GM23338 (cell line): ENCODE measurements at regions not wholly inside any gene's neighbourhood (a gene's known extent, or its start where the extent isn't known, plus 50 kb on each side); places are given as distances from the start of the nearest gene placed in this dataset.

Experiments
- ATAC-seq: fragments of 200-7000 bp; cut with Tn5 transposase; 3 replicates; pipeline ENCODE4 v1.9.1; 2020
- DNase-seq: peaks from one replicate; pipeline ENCODE4 v3.0.0-alpha.2; 2015; ENCODE audit warnings: low spot score
- H2AFZ ChIP-seq: fragments of 200-600 bp; sonication (generic); 2 replicates; pipeline ENCODE4 v1.8.0; 2016; ENCODE audit warnings: antibody characterized with exemption, mild to moderate bottlenecking, moderate library complexity
- H3F3A ChIP-seq: fragments of 200-600 bp; sonication (generic); replicated peaks from 2 replicates; pipeline ENCODE4 v1.8.0; 2017; ENCODE audit warnings: antibody characterized with exemption, mixed run types, low read depth
- H3K27ac ChIP-seq: fragments of 200-600 bp; sonication (generic); 2 replicates; pipeline ENCODE4 v1.6.1; 2016; ENCODE audit warnings: low read depth
- H3K27me3 ChIP-seq: fragments of 200-600 bp; sonication (generic); 2 replicates; pipeline ENCODE4 v1.8.0; 2016; ENCODE audit warnings: mild to moderate bottlenecking, mixed run types, moderate library complexity; ENCODE audit not compliant: insufficient read depth
- H3K36me3 ChIP-seq: fragments of 200-600 bp; sonication (generic); 2 replicates; pipeline ENCODE4 v1.8.0; 2016; ENCODE audit warnings: mild to moderate bottlenecking; ENCODE audit not compliant: insufficient read depth
- H3K4me1 ChIP-seq: fragments of 200-600 bp; sonication (generic); 2 replicates; pipeline ENCODE4 v1.8.0; 2016; ENCODE audit warnings: mild to moderate bottlenecking, moderate library complexity; ENCODE audit not compliant: insufficient read depth
- H3K4me2 ChIP-seq: fragments of 200-600 bp; sonication (generic); 2 replicates; pipeline ENCODE4 v1.7.1; 2017; ENCODE audit warnings: mixed run types
- H3K4me3 ChIP-seq: fragments of 200-600 bp; sonication (generic); 2 replicates; pipeline ENCODE4 v1.6.1; 2016; ENCODE audit warnings: mixed run types
- H3K79me2 ChIP-seq: fragments of 200-600 bp; sonication (generic); replicated peaks from 2 replicates; pipeline ENCODE4 v1.8.0; 2017; ENCODE audit warnings: mild to moderate bottlenecking; ENCODE audit not compliant: insufficient read depth
- H3K9me2 ChIP-seq: fragments of 200-600 bp; sonication (generic); 2 replicates; pipeline ENCODE4 v1.8.0; 2017; ENCODE audit not compliant: insufficient read depth
- H4K20me1 ChIP-seq: fragments of 200-600 bp; sonication (generic); replicated peaks from 2 replicates; pipeline ENCODE4 v1.8.0; 2017; ENCODE audit warnings: mild to moderate bottlenecking; ENCODE audit not compliant: insufficient read depth
- H3K27ac Mint-ChIP-seq: 2 replicates; pipeline ENCODE4 v1.8.0; 2020; ENCODE audit warnings: inconsistent platforms, mild to moderate bottlenecking, moderate library complexity, mixed read lengths
- H3K27me3 Mint-ChIP-seq: 3 replicates; pipeline ENCODE4 v1.8.0; 2022; ENCODE audit warnings: low read depth, mild to moderate bottlenecking, moderate library complexity, mixed read lengths, inconsistent platforms; ENCODE audit not compliant: insufficient read depth, poor library complexity
- H3K36me3 Mint-ChIP-seq: 3 replicates; pipeline ENCODE4 v1.8.0; 2021; ENCODE audit warnings: low read depth, mild to moderate bottlenecking, inconsistent platforms, moderate library complexity, mixed read lengths
- H3K4me1 Mint-ChIP-seq: 3 replicates; pipeline ENCODE4 v1.8.0; 2020; ENCODE audit warnings: mild to moderate bottlenecking, inconsistent platforms, mixed read lengths
- H3K4me3 Mint-ChIP-seq: 3 replicates; pipeline ENCODE4 v1.8.0; 2021; ENCODE audit warnings: moderate library complexity, mild to moderate bottlenecking, inconsistent platforms, mixed read lengths
- H3K9me3 Mint-ChIP-seq: 3 replicates; pipeline ENCODE4 v1.8.0; 2020; ENCODE audit warnings: moderate library complexity, mild to moderate bottlenecking, inconsistent platforms, mixed read lengths
- CREB1 ChIP-seq: fragments of 250-450 bp; sonication (Bioruptor Pico); IDR thresholded peaks from 2 replicates; pipeline ENCODE4 v1.5.0; 2020; ENCODE audit warnings: low read depth, mild to moderate bottlenecking, moderate library complexity
- CTCF ChIP-seq, 2 experiments: fragments of 200-600 bp in 1 of 2; sonication (generic) in 1 of 2; conservative IDR thresholded peaks; 2 replicates each; pipeline versions ENCODE4 v1.5.1 to v1.6.1; 2016 to 2017; ENCODE audit warnings: antibody characterized with exemption in 2 of 2, low read depth in 2 of 2, mild to moderate bottlenecking in 2 of 2, moderate library complexity in 1 of 2
- ETS1 ChIP-seq: IDR thresholded peaks from 2 replicates; pipeline ENCODE4 v1.6.1; 2016; ENCODE audit warnings: antibody characterized with exemption
- EZH2 ChIP-seq: fragments of 200-600 bp; sonication (generic); IDR thresholded peaks from one replicate; pipeline ENCODE4 v1.8.0; 2017; ENCODE audit warnings: antibody characterized with exemption, mild to moderate bottlenecking, low read depth; ENCODE audit not compliant: unreplicated experiment
- EZH2phosphoT487 ChIP-seq: fragments of 200-600 bp; sonication (generic); IDR thresholded peaks from one replicate; pipeline ENCODE4 v1.8.1; 2018; ENCODE audit warnings: antibody characterized with exemption; ENCODE audit not compliant: unreplicated experiment
- JUNB ChIP-seq: IDR thresholded peaks from one replicate; pipeline ENCODE4 v1.6.1; 2016; ENCODE audit warnings: antibody characterized with exemption; ENCODE audit not compliant: unreplicated experiment
- NANOG ChIP-seq: IDR thresholded peaks from 2 replicates; pipeline ENCODE4 v1.6.1; 2016; ENCODE audit warnings: antibody characterized with exemption, borderline replicate concordance
- POLR2AphosphoS5 ChIP-seq: IDR thresholded peaks from 2 replicates; pipeline ENCODE4 v1.6.1; 2016; ENCODE audit warnings: antibody characterized with exemption, low read depth
- REST ChIP-seq: IDR thresholded peaks from one replicate; pipeline ENCODE4 v1.6.1; 2018; ENCODE audit warnings: antibody characterized with exemption; ENCODE audit not compliant: unreplicated experiment
- STAT1 ChIP-seq: IDR thresholded peaks from one replicate; pipeline ENCODE4 v1.6.1; 2016; ENCODE audit warnings: antibody characterized with exemption; ENCODE audit not compliant: unreplicated experiment
- ZNF114 ChIP-seq: fragments of 250-450 bp; sonication (Bioruptor Pico); IDR thresholded peaks from 2 replicates; pipeline ENCODE4 v1.5.0; 2020; ENCODE audit warnings: mild to moderate bottlenecking, moderate library complexity
- ZNF331 ChIP-seq: fragments of 250-450 bp; sonication (Bioruptor Pico); IDR thresholded peaks from 2 replicates; pipeline ENCODE4 v1.5.0; 2020; ENCODE audit warnings: low read depth, mild to moderate bottlenecking, moderate library complexity

- no peak for TF ChIP-seq ETS1
Measured at GRCh38 chrX:18034504-18034903, 173.4 kb upstream of the RAI2 start (continued).

DNA sequence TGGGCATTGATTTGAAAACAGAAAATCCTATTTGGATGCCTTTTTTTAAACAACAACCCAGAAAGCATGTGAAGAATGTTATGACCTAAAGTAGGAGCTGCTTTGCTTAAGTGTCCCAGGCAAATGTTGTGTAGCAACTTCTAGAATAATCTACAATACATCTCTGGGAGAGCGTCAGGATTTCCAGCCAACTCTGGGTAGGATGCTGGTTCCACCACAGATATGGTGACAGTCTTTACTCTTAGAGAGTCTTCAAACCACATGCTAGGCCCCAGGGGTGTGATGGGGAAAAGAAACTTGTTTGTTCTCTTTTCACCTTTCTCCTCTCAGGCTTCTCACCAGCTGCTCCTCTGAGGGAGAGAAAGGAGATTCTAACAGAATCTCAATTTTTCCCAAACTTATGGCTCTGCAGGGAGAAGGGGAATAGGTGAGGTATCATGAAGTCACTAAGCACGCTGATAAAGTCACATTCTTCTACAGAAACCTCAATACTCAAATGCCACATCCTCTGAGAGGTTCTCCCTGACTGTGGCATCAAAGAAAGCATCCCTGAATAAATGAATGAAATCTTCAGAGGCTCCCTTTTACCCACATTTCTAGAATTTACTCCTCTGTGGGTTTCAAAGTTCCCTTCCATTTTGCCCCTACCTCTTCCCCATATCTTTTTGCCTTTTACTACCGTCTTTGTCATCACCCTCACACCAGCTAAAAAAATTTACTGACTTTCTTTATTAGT is 171.6 kb upstream of the RAI2 start:
- Histone ChIP-seq H3K4me3 (no peak overlapping the region), H3K36me3 (no peaks in the 10 kb centered on the region), H2AFZ (no peak overlapping the region), H4K20me1 (no peaks in the 10 kb centered on the region), H3K27me3 (no peaks in the 10 kb centered on the region), H3F3A (no peaks in the 10 kb centered on the region), H3K9me2 (no peaks in the 10 kb centered on the region), H3K27ac (no peak overlapping the region), H3K79me2 (no peaks in the 10 kb centered on the region), H3K4me2 (no peak overlapping the region), H3K4me1 (no peaks in the 10 kb centered on the region)
- Mint-ChIP-seq H3K27ac (no peak overlapping the region), H3K27me3 (no peaks in the 10 kb centered on the region), H3K4me1 (peaks cover 4% of the 10 kb centered on the region; the same call in 2 of the 3 replicates), H3K4me3 (no peak overlapping the region), H3K9me3 (no peaks in the 10 kb centered on the region), H3K36me3 (no peaks in the 10 kb centered on the region)
- no peak for ATAC-seq
- DNase-seq: no peak
- TF ChIP-seq EZH2 (no peak), NANOG (no peak), ETS1 (no peak), CTCF (conservative IDR thresholded peaks at IDR 0.05; ENCODE audit: low read depth in 2 of 2) (no peak), EZH2phosphoT487 (no peak), REST (no peak), STAT1 (no peak), JUNB (no peak), CREB1 (no peak), ZNF114 (no peak), POLR2AphosphoS5 (no peak), ZNF331 (CRISPR knock-in tag) (no peak)
